ENCODE measurements at regions not wholly inside any gene's neighbourhood (a gene's known extent, or its start where the extent isn't known, plus 50 kb on each side); places are given as distances from the start of the nearest gene placed in this dataset.
A peak's percentile ranks its signal among the peaks of the same experiment; 100 is the strongest.

- peaks cover 5% of the 10 kb centered on the region for H3K9me3 Mint-ChIP-seq (ENCODE audit: low read depth)
- H3K4me3 Mint-ChIP-seq: no peak overlapping the region
- peaks cover 51% of the 10 kb centered on the region for H3K27me3 Mint-ChIP-seq
- ChIA-PET CTCF (no interaction called here), POLR2A (no interaction called here)
- intact Hi-C loops (cut with DNase I, micrococcal nuclease): loop anchor here in 1 of 2 experiments (10.0 kb wide), 1 partner anchor 62 kb away; no protein-coding TSS in a partner anchor
- H3K27ac Mint-ChIP-seq: no peak overlapping the region
- H3K36me3 Mint-ChIP-seq (ENCODE audit: low read depth): no peaks in the 10 kb centered on the region
- H3K4me1 Mint-ChIP-seq: no peaks in the 10 kb centered on the region
- DNase-seq: no peak
- no peak for ATAC-seq
These were observed 65.1 kb upstream of the ZNF366 start for GRCh38 chr5:72572236-72572765.

GRCh38 chr5:72569408-72569944, 62.3 kb upstream of the ZNF366 start:
- Mint-ChIP-seq H3K27me3 (peaks cover 31% of the 10 kb centered on the region), H3K9me3 (ENCODE audit: low read depth) (no peaks in the 10 kb centered on the region), H3K27ac (no peak overlapping the region), H3K4me1 (no peaks in the 10 kb centered on the region), H3K4me3 (no peak overlapping the region), H3K36me3 (ENCODE audit: low read depth) (no peaks in the 10 kb centered on the region)
- ATAC-seq: no peak
- intact Hi-C loops (cut with DNase I, micrococcal nuclease): no loop called here
- DNase-seq: no peak
- ChIA-PET POLR2A (no interaction called here), CTCF (interaction anchor here (1.2 kb wide), 1 partner anchor 41 kb away, joined by 5 read pairs; no protein-coding TSS in a partner anchor)

- ATAC-seq: no peak
- H3K36me3 Mint-ChIP-seq (ENCODE audit: low read depth): no peaks in the 10 kb centered on the region
- H3K27me3 Mint-ChIP-seq: peaks cover 28% of the 10 kb centered on the region
- ChIA-PET POLR2A (no interaction called here), CTCF (interaction anchor here (0.6 kb wide), 2 partner anchors 10 to 43 kb away, joined by 3 read pairs; no protein-coding TSS in a partner anchor)
- no peaks in the 10 kb centered on the region for H3K9me3 Mint-ChIP-seq (ENCODE audit: low read depth)
- intact Hi-C loops (cut with DNase I, micrococcal nuclease): no loop called here
- H3K4me3 Mint-ChIP-seq: no peak overlapping the region
- no peak for DNase-seq
- no peak overlapping the region for H3K27ac Mint-ChIP-seq
- no peaks in the 10 kb centered on the region for H3K4me1 Mint-ChIP-seq
These were observed 59.5 kb upstream of the ZNF366 start for GRCh38 chr5:72566746-72567145.

GRCh38 chr5:72565513-72566289, 58.5 kb upstream of the ZNF366 start:
- no peak for DNase-seq
- H3K4me3 Mint-ChIP-seq: no peak overlapping the region
- H3K9me3 Mint-ChIP-seq (ENCODE audit: low read depth): no peaks in the 10 kb centered on the region
- ChIA-PET POLR2A (no interaction called here), CTCF (interaction anchor here (0.6 to 1.3 kb wide), 2 partner anchors 13 to 44 kb away, joined by 3 to 4 read pairs; no protein-coding TSS in a partner anchor)
- no peaks in the 10 kb centered on the region for H3K36me3 Mint-ChIP-seq (ENCODE audit: low read depth)
- intact Hi-C loops (cut with DNase I, micrococcal nuclease): no loop called here
- no peak for ATAC-seq
- H3K4me1 Mint-ChIP-seq: no peaks in the 10 kb centered on the region
- H3K27me3 Mint-ChIP-seq: peaks cover 31% of the 10 kb centered on the region
- H3K27ac Mint-ChIP-seq: no peak overlapping the region

GRCh38 chr5:72562717-72563116, 55.5 kb upstream of the ZNF366 start:
- intact Hi-C loops (cut with DNase I, micrococcal nuclease): no loop called here
- H3K4me3 Mint-ChIP-seq: no peak overlapping the region
- DNase-seq (no peak), ATAC-seq (no peak)
- H3K4me1 Mint-ChIP-seq: peaks cover 8% of the 10 kb centered on the region
- no peaks in the 10 kb centered on the region for H3K36me3 Mint-ChIP-seq (ENCODE audit: low read depth)
- H3K27ac Mint-ChIP-seq: no peak overlapping the region
- ChIA-PET CTCF (no interaction called here), POLR2A (no interaction called here)
- H3K27me3 Mint-ChIP-seq: peaks cover 15% of the 10 kb centered on the region
- H3K9me3 Mint-ChIP-seq (ENCODE audit: low read depth): no peaks in the 10 kb centered on the region

- CTCF ChIA-PET: no interaction called here
These were observed 54.1 kb upstream of the ZNF366 start for GRCh38 chr5:72561148-72561972.

GRCh38 chr5:72559866-72560766, 52.9 kb upstream of the ZNF366 start:
- DNase-seq (no peak), ATAC-seq (peak; percentile 40)
- Mint-ChIP-seq H3K27me3 (peaks cover 27% of the 10 kb centered on the region), H3K27ac (no peak overlapping the region), H3K4me3 (no peak overlapping the region), H3K4me1 (peaks cover 18% of the 10 kb centered on the region), H3K9me3 (ENCODE audit: low read depth) (no peaks in the 10 kb centered on the region), H3K36me3 (ENCODE audit: low read depth) (no peaks in the 10 kb centered on the region)
- intact Hi-C loops (cut with DNase I, micrococcal nuclease): no loop called here
- POLR2A ChIA-PET: no interaction called here
- CTCF ChIA-PET: interaction anchor here (0.7 kb wide), 1 partner anchor 227 kb away, joined by 3 read pairs; no protein-coding TSS in a partner anchor

More at GRCh38 chr5:72561148-72561972, 54.1 kb upstream of the ZNF366 start:
- no peaks in the 10 kb centered on the region for H3K36me3 Mint-ChIP-seq (ENCODE audit: low read depth)
- no peak for ATAC-seq
- intact Hi-C loops (cut with DNase I, micrococcal nuclease): no loop called here
- DNase-seq: no peak
- POLR2A ChIA-PET: no interaction called here
- no peak overlapping the region for H3K4me3 Mint-ChIP-seq
- H3K27me3 Mint-ChIP-seq: peaks cover 21% of the 10 kb centered on the region
- peaks cover 15% of the 10 kb centered on the region for H3K4me1 Mint-ChIP-seq
- H3K27ac Mint-ChIP-seq: no peak overlapping the region
- H3K9me3 Mint-ChIP-seq (ENCODE audit: low read depth): no peaks in the 10 kb centered on the region

GRCh38 chr5:72558383-72558782, 51.2 kb upstream of the ZNF366 start:
- peaks cover 18% of the 10 kb centered on the region for H3K4me1 Mint-ChIP-seq
- H3K27ac Mint-ChIP-seq: no peak overlapping the region
- no peak overlapping the region for H3K4me3 Mint-ChIP-seq
- intact Hi-C loops (cut with DNase I, micrococcal nuclease): no loop called here
- ChIA-PET CTCF (no interaction called here), POLR2A (no interaction called here)
- ATAC-seq (no peak), DNase-seq (no peak)
- H3K9me3 Mint-ChIP-seq (ENCODE audit: low read depth): no peaks in the 10 kb centered on the region
- H3K27me3 Mint-ChIP-seq: peaks cover 33% of the 10 kb centered on the region
- no peaks in the 10 kb centered on the region for H3K36me3 Mint-ChIP-seq (ENCODE audit: low read depth)

- CTCF ChIA-PET: no interaction called here
- H3K4me3 Mint-ChIP-seq: no peak overlapping the region
- H3K27me3 Mint-ChIP-seq: peaks cover 32% of the 10 kb centered on the region
- H3K27ac Mint-ChIP-seq: no peak overlapping the region
- intact Hi-C loops (cut with DNase I, micrococcal nuclease): no loop called here
- no peaks in the 10 kb centered on the region for H3K36me3 Mint-ChIP-seq (ENCODE audit: low read depth)
- no peak for ATAC-seq
- no peak for DNase-seq
- H3K4me1 Mint-ChIP-seq: peaks cover 18% of the 10 kb centered on the region
- H3K9me3 Mint-ChIP-seq (ENCODE audit: low read depth): no peaks in the 10 kb centered on the region
- POLR2A ChIA-PET: no interaction called here
These were observed 50.8 kb upstream of the ZNF366 start for GRCh38 chr5:72558046-72558336.

GRCh38 chr5:72557167-72558045, 50.2 kb upstream of the ZNF366 start:
- Mint-ChIP-seq H3K4me1 (peaks cover 18% of the 10 kb centered on the region), H3K9me3 (ENCODE audit: low read depth) (no peaks in the 10 kb centered on the region), H3K4me3 (no peak overlapping the region), H3K27me3 (peaks cover 30% of the 10 kb centered on the region), H3K27ac (no peak overlapping the region), H3K36me3 (ENCODE audit: low read depth) (no peaks in the 10 kb centered on the region)
- ChIA-PET CTCF (no interaction called here), POLR2A (interaction anchor here (0.7 kb wide), 1 partner anchor 101 kb away, joined by 3 read pairs; no protein-coding TSS in a partner anchor)
- intact Hi-C loops (cut with DNase I, micrococcal nuclease): no loop called here
- peak; percentile 33 for ATAC-seq
- peak; percentile 14 for DNase-seq
